HS-5 (cell line): ENCODE measurements at regions not wholly inside any gene's neighbourhood (a gene's known extent, or its start where the extent isn't known, plus 50 kb on each side); places are given as distances from the start of the nearest gene placed in this dataset.

ENCODE experiments used
- DNase-seq: peaks from one replicate; pipeline ENCODE4 v3.0.0-alpha.2; 2012; ENCODE audit warnings: low read depth

DNA sequence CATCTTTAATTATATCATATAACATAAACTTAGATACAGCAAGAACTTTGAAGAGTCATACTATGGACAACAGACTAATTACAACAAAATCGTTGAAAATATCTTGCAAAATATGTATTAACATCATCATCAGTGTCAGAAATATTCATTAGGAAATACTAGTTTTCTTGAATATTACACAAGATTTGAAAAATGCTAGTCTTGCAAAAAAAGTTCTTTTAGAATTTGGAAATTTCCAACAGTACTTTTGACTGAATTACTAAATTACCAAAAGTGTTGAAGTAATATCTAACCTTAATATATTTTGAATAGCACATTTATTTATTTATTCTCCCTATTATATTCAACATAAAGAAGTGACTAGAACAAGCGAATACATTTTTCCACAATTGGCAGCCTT lies 1224.8 kb upstream of the EYS start:
- DNase-seq = no peak

DNA sequence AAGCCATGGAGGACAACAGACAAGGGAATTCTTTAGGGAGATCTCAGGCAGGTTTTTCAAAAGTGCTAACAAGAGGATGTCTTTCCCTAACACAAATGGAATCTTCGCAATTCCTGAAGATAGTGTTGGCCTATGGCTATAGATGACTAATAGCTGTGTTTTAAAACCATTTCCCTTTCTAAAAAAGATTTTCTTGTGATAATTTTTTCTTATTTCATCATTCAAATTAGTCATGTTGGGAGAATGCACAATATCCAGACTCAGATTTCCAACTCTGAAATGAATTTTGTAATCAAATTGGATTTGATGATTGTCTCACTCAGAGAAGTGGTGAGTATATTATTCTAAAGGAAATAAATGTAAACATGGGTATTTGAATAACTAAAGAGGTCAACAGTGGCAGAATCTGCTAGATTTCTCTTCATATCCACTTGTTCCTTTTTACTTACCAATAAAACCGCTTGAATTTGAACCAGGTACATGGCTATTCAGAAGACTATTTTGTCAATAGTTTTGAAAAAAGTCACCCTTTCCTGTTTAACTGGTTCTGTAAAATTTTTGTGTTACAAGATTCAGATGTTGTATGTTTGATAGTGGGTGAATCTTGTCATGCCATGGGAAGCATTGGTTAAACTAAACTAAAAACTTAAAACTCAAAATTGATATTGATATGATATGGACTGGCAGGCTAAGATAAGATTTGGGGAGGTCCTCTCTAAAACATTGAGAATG lies 1223.7 kb upstream of the EYS start:
- peak; percentile 83 for DNase-seq

DNA sequence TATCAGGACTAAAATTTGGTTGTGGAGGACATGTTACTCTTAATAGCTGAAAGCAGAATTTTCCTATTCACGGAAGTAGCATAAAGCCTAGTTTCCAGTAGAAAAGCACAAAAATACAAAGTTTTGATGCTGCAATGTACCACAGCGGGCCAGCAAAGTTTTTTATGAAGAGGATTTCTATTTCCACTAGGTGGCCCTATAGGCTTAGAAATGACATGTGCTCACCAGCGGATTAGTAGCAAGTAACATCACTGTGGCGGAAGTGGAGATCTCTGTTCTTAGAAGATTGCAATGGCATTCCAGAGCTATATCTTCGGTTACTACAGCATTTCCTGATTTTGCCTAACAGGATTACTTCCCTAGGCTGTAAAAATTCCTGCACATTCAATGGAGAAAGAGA lies 1219.0 kb upstream of the EYS start:
- no peak for DNase-seq

DNA sequence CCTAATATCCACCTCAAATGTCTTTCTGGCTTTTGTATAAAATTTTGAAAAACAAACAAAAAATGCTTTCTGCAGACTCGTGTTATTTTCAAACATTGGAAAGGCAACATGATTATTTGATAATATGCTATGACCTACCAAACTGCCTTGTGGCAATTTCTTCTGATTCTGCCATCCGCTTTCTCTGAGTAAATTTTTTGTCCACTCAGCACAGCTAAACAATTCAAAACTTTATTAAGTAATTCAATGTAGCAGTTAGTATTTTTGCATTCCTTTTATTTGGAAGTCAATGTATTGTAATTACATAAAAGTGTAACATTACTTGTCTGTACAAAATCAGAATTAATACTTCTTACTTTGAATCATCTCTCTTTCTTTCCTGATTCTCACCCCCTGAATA lies 1206.6 kb upstream of the EYS start:
- DNase-seq = no peak

DNA sequence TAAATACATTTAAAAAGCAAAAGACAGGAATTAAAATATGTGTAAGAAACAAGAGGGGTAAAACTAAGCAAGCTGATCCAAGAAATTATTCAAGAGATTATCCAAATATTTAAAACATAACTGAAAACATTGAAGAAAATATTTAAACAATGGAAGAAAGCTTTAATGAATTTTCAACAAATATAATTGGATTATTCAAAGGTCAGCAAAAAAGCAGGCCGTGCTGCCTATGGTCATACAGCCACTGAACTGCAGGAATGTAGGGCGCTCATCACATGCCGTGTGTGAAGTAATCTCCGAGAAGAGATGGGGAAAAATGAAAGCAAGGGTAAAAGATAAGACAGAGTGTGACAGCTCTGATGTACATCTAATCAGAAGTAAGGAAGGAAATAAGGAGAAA lies 1195.4 kb upstream of the EYS start:
- no peak for DNase-seq

DNA sequence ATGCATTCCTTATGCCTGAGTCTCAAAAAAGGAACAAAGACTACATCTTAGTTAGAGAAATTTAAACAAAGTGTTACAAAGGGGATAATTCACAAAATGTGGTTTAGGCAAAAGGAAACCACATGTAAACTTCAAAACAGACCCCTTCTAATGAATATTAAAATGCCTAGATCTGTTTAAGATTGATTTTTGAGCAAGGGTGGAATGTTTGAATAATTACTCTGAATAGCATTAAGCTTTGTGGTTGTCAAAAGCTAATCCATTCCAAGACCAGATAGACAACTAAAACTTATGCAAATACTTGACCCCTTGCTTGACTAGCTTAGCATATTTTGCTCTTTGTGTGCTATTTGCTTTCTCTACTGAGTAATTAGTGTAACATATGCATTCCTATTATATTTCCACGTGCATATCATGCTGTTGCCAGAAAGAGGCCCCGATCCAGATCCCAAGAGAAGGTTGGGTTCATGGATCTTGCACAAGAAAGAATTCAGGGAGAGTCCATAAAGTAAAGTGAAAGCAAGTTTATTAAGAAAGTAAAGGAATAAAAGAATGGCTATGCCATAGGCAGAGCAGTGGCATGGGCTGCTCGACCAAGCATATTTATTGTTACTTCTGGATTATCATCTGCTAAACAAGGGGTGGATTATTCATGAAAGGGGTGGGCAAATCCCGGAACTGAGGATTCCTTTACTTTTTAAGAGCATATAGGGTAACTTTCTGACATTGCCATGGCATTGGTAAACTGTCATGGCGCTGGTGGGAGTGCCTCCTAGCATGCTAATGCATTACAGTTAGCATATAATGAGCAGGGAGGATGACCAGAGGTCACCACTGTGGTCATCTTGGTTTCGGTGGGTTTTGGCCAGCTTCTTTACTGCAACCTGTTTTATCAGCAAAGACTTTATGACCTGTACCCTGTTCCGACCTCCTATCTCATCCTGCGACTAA lies 1193.4 kb upstream of the EYS start:
- peak; percentile 9 for DNase-seq

DNA sequence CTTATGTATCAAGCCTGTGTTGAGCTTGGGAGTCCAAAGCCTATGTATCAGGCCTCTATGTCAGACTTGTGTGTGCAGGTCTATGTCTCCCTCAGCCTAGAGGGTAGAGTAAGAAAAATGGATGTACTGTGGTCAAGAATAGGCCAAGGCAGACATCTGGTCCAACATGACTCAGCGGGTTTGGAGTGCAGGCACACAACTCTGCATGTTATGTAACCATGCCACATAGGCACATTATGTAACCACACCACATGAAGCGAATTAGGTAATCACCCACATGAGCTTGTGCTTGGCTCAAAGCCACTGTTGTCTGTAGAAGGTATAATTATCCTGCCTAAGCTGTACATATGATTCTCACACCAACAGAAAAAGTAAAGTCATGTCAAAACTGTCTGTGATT lies 1190.5 kb upstream of the EYS start:
- peak; percentile 79 for DNase-seq

DNA sequence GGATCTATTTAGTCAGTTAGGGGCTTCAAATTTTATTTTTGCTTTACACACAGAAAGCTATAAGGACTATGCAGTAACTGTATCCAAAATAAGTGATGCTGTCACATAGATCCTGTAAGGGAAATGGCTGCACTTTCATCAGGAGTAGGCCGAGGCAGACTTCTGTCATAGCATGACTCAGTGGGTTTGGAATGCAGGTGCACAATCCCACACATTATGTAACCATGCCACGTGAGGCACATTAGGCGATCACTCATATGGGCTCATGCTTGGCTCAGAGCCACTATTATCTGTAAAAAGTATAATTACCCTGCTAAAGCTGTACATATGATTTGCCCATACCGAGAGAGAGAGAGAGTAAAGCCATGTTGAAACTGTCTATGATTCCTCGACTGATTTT lies 1189.4 kb upstream of the EYS start:
- DNase-seq = peak; percentile 68

DNA sequence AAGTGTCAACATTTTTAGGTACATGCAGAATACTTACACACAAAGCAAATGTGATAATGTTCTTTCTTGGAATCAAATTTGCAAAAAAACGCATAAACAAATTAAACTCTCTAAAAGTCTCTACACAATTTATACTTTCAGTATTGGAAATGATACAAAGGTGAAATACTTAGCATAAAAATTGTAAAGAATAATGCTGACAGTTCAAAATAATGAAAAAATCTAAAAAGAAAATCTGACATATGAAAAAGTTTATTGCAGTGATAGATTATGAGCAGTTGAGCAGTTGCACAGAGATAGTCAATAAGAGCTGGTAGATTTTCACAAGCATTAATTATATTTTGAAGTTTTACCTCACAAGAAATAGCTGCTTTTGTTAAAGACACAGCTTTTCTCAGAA lies 1176.4 kb upstream of the EYS start:
- DNase-seq = no peak

DNA sequence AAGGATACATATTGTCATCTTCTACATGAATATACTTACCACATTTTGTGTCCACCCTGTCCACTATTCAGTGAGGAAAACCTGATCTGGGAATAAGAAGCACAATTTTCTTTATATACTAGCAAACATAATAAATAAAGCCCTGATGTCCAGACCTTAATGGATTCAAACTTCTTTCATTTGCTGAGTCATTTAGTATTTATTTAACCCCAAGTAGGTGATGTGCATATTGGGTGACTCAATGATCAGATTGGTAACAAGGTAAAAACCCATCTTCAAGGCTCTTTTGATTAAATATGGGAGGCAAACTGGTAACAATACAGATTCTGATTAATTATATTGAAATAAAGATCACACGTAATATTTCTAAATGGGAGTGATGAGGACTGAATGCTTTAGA lies 1159.8 kb upstream of the EYS start:
- DNase-seq = no peak

DNA sequence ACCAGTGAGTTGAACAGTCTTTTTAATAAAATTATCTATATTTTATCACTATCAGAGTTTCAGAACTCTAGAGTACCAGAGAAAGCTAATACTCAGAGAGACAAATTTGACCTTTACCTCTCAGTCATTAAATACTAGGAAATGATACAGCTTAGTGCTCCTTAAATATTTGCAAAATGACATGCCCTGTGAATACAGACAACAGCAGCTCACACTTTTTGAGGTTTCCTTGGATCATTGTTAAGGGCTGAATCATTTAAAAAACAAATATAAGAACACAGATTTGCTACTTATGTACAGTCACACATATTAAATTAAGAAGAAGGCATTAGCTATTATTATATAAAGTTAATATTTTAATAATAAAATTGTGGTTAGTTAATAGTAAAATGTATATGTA lies 1158.7 kb upstream of the EYS start:
- peak; percentile 26 for DNase-seq

DNA sequence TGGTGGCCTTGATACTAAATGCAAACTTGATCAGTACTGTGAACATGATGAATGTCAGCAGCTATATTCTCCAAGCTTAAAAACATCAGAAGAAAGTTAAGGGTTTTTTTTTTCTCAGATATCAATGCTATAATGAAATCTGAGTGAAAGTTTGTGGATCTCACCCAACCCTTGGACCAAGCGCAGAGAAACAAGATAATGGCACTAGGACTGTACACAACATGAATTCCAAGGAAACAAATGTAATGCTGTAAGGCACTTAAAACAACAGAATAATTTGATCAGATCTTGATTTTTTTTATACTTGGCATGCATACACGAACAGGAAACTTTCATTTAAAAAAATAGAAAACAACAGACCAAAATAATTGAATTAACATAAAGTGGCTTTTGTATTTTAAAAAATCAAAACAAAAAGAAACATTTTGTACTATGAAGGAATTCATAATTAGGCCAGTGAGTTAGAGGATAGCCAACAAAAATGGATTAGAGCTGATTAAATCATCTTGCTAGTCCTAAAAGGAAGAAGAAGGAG lies 1154.0 kb upstream of the EYS start:
- no peak for DNase-seq

DNA sequence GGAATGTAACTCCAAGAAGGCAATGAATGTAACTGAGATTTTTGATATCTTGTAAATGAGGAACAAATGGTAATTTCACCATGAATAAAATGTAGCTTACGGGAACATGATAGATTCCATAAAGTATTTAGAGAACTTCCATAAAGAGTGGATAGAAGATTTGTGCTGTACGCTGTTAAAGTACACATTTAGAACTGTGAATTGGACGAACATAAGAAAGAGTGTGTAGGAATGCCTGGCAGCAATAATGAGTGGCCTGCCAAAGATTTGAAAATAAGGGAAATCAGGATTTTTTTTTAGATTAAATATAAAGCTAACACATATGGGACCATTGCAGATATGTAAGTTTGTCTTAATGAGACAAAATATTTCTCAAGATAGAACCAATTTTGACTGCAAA lies 1153.3 kb upstream of the EYS start:
- no peak for DNase-seq

DNA sequence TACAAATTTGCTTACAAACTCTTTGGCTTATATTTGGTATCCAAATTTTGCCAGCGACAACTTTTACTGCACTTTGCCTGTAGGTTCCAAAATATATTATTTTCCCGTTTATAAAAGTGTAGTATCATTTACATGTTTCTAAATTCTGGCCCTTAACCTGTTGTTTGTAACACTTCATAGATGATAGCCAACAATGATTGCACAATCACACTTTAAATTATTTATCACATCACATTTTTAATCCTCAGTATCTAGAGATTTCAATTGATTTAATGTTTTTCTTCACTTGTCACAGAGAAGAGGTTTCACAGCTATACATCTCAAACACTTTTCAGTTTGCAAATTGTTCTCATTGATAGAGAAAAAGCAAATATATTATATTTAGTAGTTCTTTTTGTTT lies 1151.2 kb upstream of the EYS start:
- no peak for DNase-seq

DNA sequence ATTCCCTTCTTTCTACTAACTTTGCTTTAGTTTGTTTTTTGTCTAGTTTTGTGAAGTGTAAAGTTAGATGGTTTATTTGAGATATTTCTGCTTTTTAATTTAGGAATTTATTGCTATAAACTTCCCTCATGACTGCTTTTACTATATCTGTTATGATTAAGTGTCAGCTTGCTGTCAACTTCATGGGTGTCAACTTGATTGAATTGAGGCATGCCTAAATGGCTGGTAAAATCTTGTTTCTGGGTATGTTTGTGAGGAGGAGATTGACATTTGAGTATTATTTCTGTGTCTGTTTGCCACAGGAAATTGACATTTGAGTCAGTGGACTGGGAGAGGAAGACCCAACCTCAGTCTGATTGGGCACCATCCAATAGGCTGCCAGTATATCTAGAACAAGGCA lies 1147.0 kb upstream of the EYS start:
- no peak for DNase-seq

DNA sequence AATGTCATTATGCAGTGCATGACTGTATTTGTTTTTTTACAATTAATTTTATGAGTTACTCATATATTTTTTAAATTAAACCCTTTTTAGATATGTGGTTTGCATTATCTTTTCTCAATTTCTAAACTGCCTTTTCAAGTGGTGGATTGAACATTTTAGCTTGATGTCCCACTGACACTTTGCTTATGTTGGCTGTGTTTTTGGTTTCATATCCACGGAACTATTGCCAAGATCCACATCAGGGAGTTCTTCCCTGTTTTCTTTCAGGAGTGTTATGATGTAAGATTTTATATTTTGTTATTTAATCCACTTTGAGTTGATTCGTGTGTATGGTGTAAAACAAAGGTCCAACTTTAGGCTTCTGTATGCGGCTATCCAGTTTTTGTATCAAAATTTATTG lies 1144.9 kb upstream of the EYS start:
- no peak for DNase-seq

DNA sequence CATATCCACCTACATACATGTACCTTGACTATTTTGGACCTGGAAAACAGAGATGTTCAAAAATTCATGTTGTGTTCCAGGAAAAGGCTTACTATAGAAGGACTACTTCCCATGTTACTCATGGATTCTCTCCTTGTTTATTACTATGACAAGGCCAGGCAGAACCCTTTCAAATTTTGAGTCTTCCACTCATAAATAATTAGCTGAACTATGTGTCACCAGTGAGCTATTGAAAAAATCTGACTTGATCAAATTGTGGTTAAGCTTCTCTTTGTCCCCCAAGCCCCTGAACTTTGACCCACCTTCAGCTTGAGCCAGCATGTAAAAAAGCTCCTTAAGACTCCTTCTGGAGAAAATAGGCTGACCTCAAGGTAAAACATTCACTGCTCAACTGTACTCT lies 1142.8 kb upstream of the EYS start:
- DNase-seq = peak; percentile 30

DNA sequence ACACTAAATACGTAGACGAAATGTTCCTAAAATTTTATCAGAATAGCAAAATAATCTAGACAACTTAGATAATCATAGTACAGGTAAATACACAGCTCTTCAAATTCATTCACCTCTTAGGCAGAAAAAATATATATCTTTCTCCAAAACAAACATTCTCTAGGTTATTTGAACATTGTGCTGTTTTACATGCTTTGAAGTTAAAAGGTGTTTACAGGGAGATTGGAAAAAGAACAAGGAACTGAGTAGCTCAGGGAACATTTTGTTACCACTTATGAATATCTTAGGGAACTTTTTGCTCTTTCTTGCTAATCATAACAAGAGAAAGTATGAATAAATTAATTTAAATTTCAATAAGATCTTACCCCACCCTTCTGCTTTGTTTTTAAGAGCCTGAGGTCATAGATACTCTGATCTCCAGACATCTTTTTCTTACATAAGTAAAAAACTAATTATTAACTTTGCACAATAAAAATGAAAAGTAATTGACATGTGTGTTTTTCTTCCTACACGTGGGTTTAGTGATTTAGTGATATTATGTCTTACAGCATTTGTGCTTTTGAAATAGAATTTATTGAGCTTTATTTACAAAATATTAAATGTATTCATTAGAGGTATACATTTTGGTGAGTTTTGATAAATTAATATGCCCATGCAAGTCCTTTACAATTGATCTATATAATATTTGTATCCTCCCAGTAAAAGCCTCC lies 1141.4 kb upstream of the EYS start:
- no peak for DNase-seq

DNA sequence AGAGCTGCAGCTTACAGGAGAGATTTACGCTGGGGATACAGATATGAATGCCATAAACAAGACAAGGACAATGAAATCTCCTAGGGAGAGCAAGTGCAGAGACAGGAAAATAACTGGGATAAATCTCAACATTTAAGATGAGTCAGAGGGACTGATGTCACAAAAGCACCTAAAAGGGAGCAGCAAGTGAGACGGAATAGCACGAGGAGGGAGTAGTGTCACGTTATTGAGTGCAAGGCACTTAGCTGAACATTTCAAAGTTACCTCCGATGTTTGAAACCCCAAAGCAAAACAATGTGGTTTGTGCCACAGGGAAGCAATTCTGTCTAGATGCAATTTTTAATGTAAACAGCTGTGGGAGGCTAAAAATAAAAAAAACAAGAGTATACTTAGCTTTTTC lies 1131.7 kb upstream of the EYS start:
- DNase-seq = no peak

DNA sequence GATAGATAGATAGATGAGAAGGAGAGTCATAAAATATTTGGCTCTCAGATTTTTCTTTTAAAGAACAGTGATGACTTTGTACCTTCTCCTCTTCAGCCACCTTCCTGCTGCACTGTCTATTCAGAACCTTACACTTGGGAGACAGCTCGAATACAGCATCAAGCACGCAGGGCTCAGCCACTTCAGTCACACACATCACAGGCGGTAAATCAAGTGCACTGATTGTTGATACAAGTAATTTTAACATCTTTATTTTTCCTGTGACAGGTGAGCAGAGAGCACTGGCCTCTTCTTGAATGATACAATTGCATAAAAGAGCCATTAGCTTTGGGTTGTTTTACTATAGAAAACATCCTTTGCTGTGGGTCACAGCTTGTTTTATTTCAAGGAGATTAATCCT lies 1118.5 kb upstream of the EYS start:
- DNase-seq = no peak

DNA sequence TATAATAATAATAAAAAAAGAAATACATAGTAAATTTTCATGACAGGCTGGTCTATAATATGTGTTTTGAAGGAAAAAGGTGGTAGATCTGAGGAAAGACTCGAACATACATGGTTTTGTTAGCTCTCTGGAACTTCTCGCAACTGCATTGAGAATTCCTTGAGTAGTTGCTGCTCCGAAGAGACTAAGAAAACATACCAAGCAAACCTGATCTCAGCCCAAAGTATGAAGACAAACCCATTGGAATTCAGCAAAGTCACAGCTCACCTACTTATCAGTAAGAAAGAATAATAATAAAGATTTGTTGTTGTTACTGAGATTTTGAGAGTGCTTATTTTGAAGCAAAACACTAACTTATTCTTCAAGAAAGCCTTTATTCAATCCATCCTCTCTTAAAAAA lies 1107.1 kb upstream of the EYS start:
- DNase-seq = no peak

DNA sequence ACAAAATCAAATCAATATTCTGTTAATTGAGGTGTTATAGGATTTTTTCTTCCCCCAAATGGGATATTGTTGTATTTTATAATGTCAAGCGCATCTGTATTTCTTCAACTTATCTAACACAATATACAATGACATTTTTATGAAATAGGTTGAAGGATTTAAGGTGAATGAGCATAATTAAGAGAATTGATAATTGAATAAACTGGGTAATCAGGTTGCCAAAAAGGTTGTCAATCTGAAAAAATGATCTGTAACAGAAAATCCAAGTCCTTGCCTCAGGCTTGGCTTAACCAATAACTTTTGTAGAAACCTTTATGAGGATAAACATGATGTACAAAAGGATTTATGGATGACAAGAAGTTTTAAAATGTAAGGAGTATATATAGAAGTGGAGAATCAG lies 1101.7 kb upstream of the EYS start:
- no peak for DNase-seq

DNA sequence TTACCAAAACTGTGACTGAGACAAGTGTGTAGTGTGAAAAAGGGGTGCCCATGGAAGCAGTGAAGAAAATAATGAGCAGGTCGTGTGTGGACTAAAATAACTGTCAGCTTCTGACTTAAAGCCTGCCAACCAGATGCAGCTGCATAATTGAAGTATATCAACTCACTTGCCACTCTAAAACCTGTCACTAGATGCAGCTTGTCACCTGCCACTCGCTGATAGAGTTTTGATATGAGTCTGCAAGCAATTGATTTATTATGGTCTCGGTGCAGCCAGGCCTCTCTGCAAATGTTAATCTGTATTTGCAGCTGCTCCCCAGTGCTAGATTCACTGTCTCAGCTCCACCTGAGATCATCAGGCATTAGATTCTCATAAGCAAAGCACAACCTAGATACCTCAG lies 1090.0 kb upstream of the EYS start:
- DNase-seq = no peak
